D721Med (cell line): ENCODE measurements at regions not wholly inside any gene's neighbourhood (a gene's known extent, or its start where the extent isn't known, plus 50 kb on each side); places are given as distances from the start of the nearest gene placed in this dataset.

ENCODE experiments used
- DNase-seq: peaks from one replicate; pipeline ENCODE4 v3.0.0; 2011; ENCODE audit warnings: low spot score; ENCODE audit not compliant: insufficient read length
- FAIRE-seq: peaks from 2 replicates; lab custom pipeline; 2011; peaks lifted over from hg19 to GRCh38; lab: Jason Lieb, UNC
- TF ChIP-seq, protein P1 (sequence below): IDR thresholded peaks from 2 replicates; pipeline ENCODE4 v1.5.1; 2012; ENCODE audit warnings: mild to moderate bottlenecking, control low read depth; ENCODE audit not compliant: insufficient read depth; ENCODE audit errors: missing control alignments

DNA sequence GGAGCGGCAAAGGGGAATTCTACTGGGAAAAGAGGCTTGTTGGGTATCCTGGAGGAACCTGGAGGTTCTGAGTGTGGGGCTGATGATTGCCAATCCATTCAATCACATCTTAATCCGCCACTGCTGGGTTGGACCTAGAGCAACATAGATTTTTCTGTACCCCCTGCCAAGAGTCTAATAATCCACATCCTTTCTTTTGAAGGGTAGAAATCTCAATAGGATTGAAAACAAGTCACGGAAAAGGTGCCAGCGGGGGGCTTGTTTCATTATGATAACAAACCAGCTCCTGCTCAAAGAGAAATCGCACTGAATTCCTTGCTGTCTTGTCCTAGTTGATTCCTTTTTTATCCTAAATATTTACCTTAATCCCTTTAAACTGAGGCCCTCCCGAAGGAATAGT lies 528.5 kb downstream of the ADGRL2 start:
- no peak for DNase-seq
- TF ChIP-seq, protein P1, sequence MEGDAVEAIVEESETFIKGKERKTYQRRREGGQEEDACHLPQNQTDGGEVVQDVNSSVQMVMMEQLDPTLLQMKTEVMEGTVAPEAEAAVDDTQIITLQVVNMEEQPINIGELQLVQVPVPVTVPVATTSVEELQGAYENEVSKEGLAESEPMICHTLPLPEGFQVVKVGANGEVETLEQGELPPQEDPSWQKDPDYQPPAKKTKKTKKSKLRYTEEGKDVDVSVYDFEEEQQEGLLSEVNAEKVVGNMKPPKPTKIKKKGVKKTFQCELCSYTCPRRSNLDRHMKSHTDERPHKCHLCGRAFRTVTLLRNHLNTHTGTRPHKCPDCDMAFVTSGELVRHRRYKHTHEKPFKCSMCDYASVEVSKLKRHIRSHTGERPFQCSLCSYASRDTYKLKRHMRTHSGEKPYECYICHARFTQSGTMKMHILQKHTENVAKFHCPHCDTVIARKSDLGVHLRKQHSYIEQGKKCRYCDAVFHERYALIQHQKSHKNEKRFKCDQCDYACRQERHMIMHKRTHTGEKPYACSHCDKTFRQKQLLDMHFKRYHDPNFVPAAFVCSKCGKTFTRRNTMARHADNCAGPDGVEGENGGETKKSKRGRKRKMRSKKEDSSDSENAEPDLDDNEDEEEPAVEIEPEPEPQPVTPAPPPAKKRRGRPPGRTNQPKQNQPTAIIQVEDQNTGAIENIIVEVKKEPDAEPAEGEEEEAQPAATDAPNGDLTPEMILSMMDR = no peak
- no peak for FAIRE-seq

- DNase-seq = no peak
- no peak for FAIRE-seq
- TF ChIP-seq, protein P1 = no peak
Measured at GRCh38 chr1:82323144-82323841, 522.6 kb downstream of the ADGRL2 start.

- DNase-seq (no peak), FAIRE-seq (no peak)
- TF ChIP-seq, protein P1 = no peak
Measured at GRCh38 chr1:82321794-82322193, 521.1 kb downstream of the ADGRL2 start.

DNA sequence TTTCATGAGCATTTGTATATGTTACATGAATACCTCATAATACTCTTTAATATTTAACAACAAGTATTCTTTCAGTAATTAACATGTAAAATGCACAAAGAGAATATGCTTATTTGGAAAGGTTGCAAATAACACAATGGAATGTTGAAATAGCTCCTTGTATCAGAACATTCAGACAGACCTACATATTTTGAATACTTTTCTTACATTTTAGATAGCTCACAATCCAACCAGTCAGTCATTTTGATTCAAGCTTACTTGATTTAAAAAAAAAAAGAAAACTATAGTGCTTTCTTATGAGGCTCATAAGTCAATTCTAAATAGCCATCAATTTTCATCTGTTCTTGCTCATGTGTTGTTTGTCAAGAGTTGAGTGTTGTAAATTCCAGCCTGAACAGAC lies 518.8 kb downstream of the ADGRL2 start:
- TF ChIP-seq, protein P1 = no peak
- no peak for DNase-seq
- FAIRE-seq = no peak

GRCh38 chr1:82318921-82319320 lies 518.2 kb downstream of the ADGRL2 start:
- no peak for FAIRE-seq
- TF ChIP-seq, protein P1 = no peak
- DNase-seq = no peak

GRCh38 chr1:82318265-82318664 lies 517.5 kb downstream of the ADGRL2 start:
- FAIRE-seq = peak; percentile 35
- TF ChIP-seq, protein P1 = no peak
- DNase-seq = no peak

GRCh38 chr1:82317671-82318070 lies 516.9 kb downstream of the ADGRL2 start:
- TF ChIP-seq, protein P1 = no peak
- FAIRE-seq = no peak
- no peak for DNase-seq
